ENCODE measurements at regions not wholly inside any gene's neighbourhood (a gene's known extent, or its start where the extent isn't known, plus 50 kb on each side); places are given as distances from the start of the nearest gene placed in this dataset.

DNA sequence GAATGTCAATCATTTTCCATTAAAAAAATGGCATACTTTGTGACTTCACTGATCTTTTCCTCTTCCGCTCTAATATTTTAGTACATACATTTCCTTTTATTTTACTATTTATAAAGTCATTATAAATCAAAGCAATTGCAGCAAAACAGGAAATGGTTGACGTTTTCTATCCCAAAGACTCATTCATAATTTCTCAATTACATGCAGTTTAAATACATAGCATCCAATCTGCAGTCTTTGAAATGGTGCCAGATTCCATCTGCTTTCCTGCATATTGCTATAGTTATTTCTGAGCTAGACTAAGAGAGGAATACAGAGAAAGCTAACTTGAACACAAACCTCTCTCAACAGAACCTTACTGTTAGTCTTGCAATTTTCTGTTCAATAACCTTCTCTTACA is 179.8 kb downstream of the ZPLD1 start:
- Mint-ChIP-seq H3K27me3 (ENCODE audit: low read depth) (no peaks in the 10 kb centered on the region), H3K27ac (no peak overlapping the region), H3K9me3 (no peaks in the 10 kb centered on the region), H3K4me3 (ENCODE audit: low read depth) (no peak overlapping the region), H3K4me1 (ENCODE audit: low read depth) (no peaks in the 10 kb centered on the region), H3K36me3 (ENCODE audit: low read depth) (no peaks in the 10 kb centered on the region)
- DNase-seq (ENCODE audit: low spot score) = no peak
- intact Hi-C loops (cut with micrococcal nuclease) = no loop called here

DNA sequence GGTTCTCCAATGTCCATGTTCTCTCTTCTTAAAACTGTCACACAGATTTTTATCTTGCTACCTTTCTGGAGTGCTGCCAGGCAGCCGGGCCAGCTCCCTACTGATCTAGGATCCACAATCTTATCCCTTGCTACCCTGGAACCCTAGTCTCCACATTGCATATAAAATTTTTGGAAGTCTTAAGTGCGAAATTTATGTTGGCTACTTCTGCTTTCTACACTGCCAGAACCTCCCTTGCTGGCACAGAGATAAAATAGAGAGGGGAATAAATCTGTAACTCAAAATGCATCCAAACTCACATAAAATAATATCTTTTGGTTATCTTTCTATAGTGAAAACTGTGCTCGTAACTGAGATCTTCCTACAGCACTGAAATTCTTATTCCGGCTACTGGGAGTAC is 182.6 kb downstream of the ZPLD1 start:
- Mint-ChIP-seq H3K27me3 (ENCODE audit: low read depth) (no peaks in the 10 kb centered on the region), H3K36me3 (ENCODE audit: low read depth) (no peaks in the 10 kb centered on the region), H3K4me3 (ENCODE audit: low read depth) (no peak overlapping the region), H3K27ac (no peak overlapping the region), H3K4me1 (ENCODE audit: low read depth) (no peaks in the 10 kb centered on the region), H3K9me3 (no peaks in the 10 kb centered on the region)
- intact Hi-C loops (cut with micrococcal nuclease) = no loop called here
- no peak for DNase-seq (ENCODE audit: low spot score)

DNA sequence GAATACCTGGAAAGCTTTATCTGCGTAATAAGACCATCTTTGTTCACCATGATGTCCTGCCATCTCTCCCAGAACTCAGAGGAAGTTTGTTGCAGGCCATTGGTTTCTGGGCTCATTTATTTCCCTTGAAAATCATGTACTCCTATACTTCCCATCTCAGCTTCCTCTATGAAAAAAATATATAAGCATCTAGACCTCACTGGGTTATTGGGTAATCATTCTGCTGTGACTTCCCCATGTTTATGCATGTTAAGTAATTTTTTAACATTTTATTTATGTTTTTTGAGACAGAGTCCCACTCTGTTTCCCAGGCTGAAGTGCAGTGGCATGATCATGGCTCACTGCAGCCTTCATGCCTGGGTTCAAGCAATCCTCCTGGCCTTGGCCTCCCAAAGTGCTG is 184.5 kb downstream of the ZPLD1 start:
- Mint-ChIP-seq H3K4me1 (ENCODE audit: low read depth) (no peaks in the 10 kb centered on the region), H3K27ac (no peak overlapping the region), H3K9me3 (no peaks in the 10 kb centered on the region), H3K4me3 (ENCODE audit: low read depth) (no peak overlapping the region), H3K36me3 (ENCODE audit: low read depth) (no peaks in the 10 kb centered on the region), H3K27me3 (ENCODE audit: low read depth) (no peaks in the 10 kb centered on the region)
- intact Hi-C loops (cut with micrococcal nuclease) = no loop called here
- no peak for DNase-seq (ENCODE audit: low spot score)

DNA sequence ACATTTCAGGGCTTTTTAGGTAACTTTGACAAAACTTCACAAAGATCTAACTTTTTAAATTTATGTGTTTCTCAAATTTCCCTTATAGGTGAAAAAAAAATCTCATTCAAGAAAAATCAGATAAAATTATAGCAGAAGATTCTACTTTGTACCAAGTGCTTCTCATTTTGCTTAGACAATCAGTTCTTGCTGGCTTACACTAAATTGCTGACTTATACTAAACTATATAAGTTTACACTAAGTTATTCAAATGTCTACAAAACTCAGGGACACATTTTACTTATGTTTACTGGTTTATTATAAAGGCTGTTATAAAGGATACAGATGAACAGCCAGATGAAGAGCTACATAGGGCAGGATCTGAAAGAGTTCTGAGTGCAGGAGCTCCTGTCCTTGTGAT is 195.1 kb downstream of the ZPLD1 start:
- Mint-ChIP-seq H3K9me3 (no peaks in the 10 kb centered on the region), H3K27me3 (ENCODE audit: low read depth) (no peaks in the 10 kb centered on the region), H3K27ac (no peak overlapping the region), H3K4me1 (ENCODE audit: low read depth) (no peaks in the 10 kb centered on the region), H3K36me3 (ENCODE audit: low read depth) (no peaks in the 10 kb centered on the region), H3K4me3 (ENCODE audit: low read depth) (no peak overlapping the region)
- no peak for DNase-seq (ENCODE audit: low spot score)
- intact Hi-C loops (cut with micrococcal nuclease) = no loop called here

DNA sequence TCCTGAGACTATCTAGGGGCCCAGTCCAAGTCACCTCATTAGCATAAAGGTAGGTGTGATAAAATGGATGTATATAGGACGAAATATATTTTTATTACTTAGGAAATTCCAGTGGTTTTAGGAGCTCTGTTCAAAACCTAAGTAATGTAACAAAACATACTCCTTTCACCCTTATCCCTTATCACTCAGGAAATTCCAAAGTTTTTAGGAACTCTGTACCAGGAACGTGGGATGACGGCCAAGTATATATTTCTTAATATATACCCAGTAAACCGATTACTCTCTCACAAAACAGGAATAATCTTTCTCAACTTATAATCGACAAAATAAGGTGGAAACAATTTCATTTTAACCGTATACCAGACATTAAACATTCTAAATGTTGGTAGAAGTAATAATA is 195.7 kb downstream of the ZPLD1 start:
- no peaks in the 10 kb centered on the region for H3K4me1 Mint-ChIP-seq (ENCODE audit: low read depth)
- no peak overlapping the region for H3K4me3 Mint-ChIP-seq (ENCODE audit: low read depth)
- no peak overlapping the region for H3K27ac Mint-ChIP-seq
- H3K27me3 Mint-ChIP-seq (ENCODE audit: low read depth) = no peaks in the 10 kb centered on the region
- intact Hi-C loops (cut with micrococcal nuclease) = no loop called here
- no peak for DNase-seq (ENCODE audit: low spot score)
- H3K36me3 Mint-ChIP-seq (ENCODE audit: low read depth) = no peaks in the 10 kb centered on the region
- H3K9me3 Mint-ChIP-seq = no peaks in the 10 kb centered on the region

DNA sequence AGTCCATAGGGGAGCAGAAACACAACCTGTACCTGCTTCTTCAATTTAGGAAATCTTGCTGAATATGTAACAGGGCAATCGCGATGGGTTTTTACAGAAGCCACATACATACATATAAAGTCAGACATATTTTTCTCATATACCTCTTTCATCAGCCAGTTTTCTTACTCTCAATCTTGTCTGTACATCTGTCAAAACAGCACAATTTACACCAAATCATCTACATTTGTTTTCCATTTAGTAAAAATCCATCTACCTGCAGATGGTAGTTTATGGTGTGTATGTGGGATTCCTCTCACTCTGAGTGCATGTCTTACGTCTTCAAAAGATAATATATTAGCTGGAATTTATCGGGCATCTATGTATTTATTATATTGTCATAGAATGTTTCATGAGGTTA is 208.7 kb downstream of the ZPLD1 start:
- Mint-ChIP-seq H3K36me3 (ENCODE audit: low read depth) (no peaks in the 10 kb centered on the region), H3K27ac (no peak overlapping the region), H3K4me3 (ENCODE audit: low read depth) (no peak overlapping the region), H3K9me3 (no peaks in the 10 kb centered on the region), H3K4me1 (ENCODE audit: low read depth) (no peaks in the 10 kb centered on the region), H3K27me3 (ENCODE audit: low read depth) (no peaks in the 10 kb centered on the region)
- intact Hi-C loops (cut with micrococcal nuclease) = no loop called here
- no peak for DNase-seq (ENCODE audit: low spot score)

DNA sequence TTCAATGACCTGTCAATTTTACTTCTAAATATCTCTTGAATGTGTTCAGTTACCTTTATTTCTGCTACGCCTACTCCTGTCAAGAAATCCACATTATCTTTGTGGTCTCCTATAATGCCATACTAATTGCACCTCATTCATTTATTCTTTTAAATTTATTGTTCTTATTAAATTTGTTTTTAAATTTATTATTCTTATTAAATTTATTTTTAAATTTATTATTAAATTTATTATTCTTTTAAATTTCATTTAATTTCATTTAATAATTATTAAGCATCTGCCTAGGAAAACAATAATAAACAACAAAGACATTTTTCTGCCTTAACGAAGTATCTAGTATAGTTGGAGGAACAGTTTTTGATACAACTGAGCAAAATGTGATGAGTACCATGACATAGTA is 211.7 kb downstream of the ZPLD1 start:
- Mint-ChIP-seq H3K4me1 (ENCODE audit: low read depth) (no peaks in the 10 kb centered on the region), H3K36me3 (ENCODE audit: low read depth) (no peaks in the 10 kb centered on the region), H3K4me3 (ENCODE audit: low read depth) (no peak overlapping the region), H3K27me3 (ENCODE audit: low read depth) (no peaks in the 10 kb centered on the region), H3K9me3 (no peaks in the 10 kb centered on the region), H3K27ac (no peak overlapping the region)
- DNase-seq (ENCODE audit: low spot score) = no peak
- intact Hi-C loops (cut with micrococcal nuclease) = no loop called here

DNA sequence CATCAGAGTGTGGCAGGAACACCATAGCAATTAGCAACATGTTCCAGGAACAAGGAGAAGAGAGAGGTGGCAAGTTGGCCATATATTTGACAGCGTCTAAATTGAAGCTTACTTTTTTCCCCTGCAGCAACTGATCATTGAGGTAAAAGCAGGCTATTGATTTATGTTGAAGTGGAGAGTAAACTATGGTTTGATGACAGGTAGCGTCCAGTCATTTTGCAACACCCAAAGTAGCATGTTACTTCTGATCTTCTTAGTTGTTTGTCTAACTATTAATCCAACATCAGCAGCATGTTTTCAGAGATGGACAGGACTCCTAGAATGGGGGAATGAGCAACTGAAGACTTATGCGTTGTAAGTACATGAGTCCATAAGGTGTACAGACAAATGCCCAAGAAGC is 225.8 kb downstream of the ZPLD1 start:
- no peak overlapping the region for H3K27ac Mint-ChIP-seq
- intact Hi-C loops (cut with micrococcal nuclease) = no loop called here
- no peak overlapping the region for H3K4me3 Mint-ChIP-seq (ENCODE audit: low read depth)
- no peaks in the 10 kb centered on the region for H3K36me3 Mint-ChIP-seq (ENCODE audit: low read depth)
- H3K9me3 Mint-ChIP-seq = no peaks in the 10 kb centered on the region
- no peaks in the 10 kb centered on the region for H3K27me3 Mint-ChIP-seq (ENCODE audit: low read depth)
- H3K4me1 Mint-ChIP-seq (ENCODE audit: low read depth) = no peaks in the 10 kb centered on the region
- DNase-seq (ENCODE audit: low spot score) = no peak

DNA sequence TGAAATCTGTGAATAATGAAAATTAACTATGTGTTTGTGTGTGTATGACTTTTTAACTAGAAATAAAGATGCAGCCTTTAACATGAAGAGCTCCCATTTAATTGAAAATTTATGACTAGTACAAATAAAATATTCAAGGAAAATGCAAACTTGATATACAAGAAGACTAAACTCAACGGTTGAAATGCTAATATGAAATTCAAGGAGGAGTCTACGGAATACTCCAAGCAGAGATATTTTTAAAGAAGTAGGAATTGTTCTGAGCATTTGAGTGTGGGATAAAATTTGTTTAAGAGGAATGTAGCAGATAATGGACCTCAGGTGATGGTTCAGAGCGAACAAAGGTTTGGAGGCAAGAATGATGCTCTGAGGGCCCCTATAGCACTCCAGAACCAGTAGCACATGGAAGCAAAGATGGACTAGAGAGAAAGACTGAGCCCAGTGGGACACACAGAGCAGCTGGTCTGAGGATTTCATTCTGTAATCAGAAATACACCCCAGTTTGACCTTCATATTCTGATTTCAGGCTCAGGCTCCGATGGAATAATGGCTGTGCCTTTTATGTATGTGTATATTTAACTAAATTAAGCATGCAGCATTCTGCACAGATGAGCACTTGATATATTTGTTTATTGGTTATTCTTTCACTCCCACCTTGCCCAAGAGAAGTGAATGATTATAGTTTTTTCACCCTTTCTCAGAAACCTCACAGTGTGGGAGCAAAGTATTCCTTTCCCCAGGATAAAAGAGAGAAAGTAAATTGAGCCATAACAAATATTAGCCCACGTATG is 227.1 kb downstream of the ZPLD1 start:
- Mint-ChIP-seq H3K27ac (no peak overlapping the region), H3K4me1 (ENCODE audit: low read depth) (no peaks in the 10 kb centered on the region), H3K4me3 (ENCODE audit: low read depth) (no peak overlapping the region), H3K36me3 (ENCODE audit: low read depth) (no peaks in the 10 kb centered on the region), H3K27me3 (ENCODE audit: low read depth) (no peaks in the 10 kb centered on the region), H3K9me3 (no peaks in the 10 kb centered on the region)
- DNase-seq (ENCODE audit: low spot score) = no peak
- intact Hi-C loops (cut with micrococcal nuclease) = no loop called here

DNA sequence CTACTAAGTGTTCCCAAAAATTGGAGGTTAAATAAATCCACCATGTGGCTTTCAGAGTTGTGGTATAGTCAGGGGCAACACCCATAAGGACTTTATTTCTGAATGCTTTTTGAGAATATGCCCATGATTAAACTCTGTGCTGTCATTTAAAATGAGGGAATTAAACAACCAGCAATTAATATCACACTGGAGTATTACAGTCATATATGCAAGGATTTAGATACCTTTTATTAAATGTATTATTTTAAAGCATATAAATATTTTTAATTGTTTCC is 227.6 kb downstream of the ZPLD1 start:
- H3K36me3 Mint-ChIP-seq (ENCODE audit: low read depth) = no peaks in the 10 kb centered on the region
- no peaks in the 10 kb centered on the region for H3K9me3 Mint-ChIP-seq
- intact Hi-C loops (cut with micrococcal nuclease) = no loop called here
- peaks cover 2% of the 10 kb centered on the region for H3K27me3 Mint-ChIP-seq (ENCODE audit: low read depth)
- no peak overlapping the region for H3K4me3 Mint-ChIP-seq (ENCODE audit: low read depth)
- DNase-seq (ENCODE audit: low spot score) = no peak
- no peaks in the 10 kb centered on the region for H3K4me1 Mint-ChIP-seq (ENCODE audit: low read depth)
- no peak overlapping the region for H3K27ac Mint-ChIP-seq

DNA sequence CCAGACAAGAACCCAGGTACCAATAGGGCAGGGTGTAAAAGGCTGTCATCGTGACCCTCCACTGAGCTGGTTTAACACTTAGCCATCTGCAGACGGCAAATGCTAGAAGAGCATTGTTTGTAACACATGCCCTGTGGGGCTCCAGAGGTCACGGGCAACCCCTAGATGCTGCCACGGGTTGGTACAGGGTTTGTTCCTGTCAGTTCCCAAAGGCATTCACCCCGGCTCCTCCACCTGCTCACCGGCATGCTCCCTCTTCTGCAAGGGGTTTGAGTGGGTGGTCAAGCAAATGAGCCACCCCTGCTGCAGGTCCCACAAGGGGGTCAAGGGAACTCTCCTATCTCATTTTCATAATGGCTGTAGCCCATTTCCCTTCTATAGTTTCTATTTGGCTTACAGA is 229.3 kb downstream of the ZPLD1 start:
- Mint-ChIP-seq H3K36me3 (ENCODE audit: low read depth) (no peaks in the 10 kb centered on the region), H3K27me3 (ENCODE audit: low read depth) (peaks cover 2% of the 10 kb centered on the region), H3K27ac (no peak overlapping the region), H3K9me3 (no peaks in the 10 kb centered on the region), H3K4me3 (ENCODE audit: low read depth) (no peak overlapping the region), H3K4me1 (ENCODE audit: low read depth) (no peaks in the 10 kb centered on the region)
- no peak for DNase-seq (ENCODE audit: low spot score)
- intact Hi-C loops (cut with micrococcal nuclease) = no loop called here

DNA sequence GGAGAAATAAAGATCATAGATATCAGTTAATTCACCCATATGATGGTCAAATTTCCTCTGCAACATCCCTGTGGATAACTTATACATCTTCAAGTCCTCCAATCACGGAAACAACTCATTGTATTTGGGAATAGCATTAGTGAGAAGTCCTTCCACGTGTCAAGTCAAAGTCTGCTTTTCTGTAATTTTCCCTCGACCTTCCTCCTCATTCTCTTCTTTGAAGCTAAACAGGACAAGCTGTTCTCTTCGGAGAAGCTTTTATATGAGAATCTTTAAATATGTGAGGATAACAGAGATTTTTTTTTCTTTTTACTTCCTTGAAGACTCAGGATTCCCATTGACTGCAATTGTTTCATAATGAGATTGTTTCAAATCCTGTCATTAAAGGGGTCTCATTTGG is 230.4 kb downstream of the ZPLD1 start:
- H3K4me1 Mint-ChIP-seq (ENCODE audit: low read depth) = no peaks in the 10 kb centered on the region
- H3K9me3 Mint-ChIP-seq = no peaks in the 10 kb centered on the region
- intact Hi-C loops (cut with micrococcal nuclease) = no loop called here
- H3K36me3 Mint-ChIP-seq (ENCODE audit: low read depth) = no peaks in the 10 kb centered on the region
- H3K4me3 Mint-ChIP-seq (ENCODE audit: low read depth) = no peak overlapping the region
- DNase-seq (ENCODE audit: low spot score) = no peak
- H3K27me3 Mint-ChIP-seq (ENCODE audit: low read depth) = peaks cover 3% of the 10 kb centered on the region
- H3K27ac Mint-ChIP-seq = no peak overlapping the region

DNA sequence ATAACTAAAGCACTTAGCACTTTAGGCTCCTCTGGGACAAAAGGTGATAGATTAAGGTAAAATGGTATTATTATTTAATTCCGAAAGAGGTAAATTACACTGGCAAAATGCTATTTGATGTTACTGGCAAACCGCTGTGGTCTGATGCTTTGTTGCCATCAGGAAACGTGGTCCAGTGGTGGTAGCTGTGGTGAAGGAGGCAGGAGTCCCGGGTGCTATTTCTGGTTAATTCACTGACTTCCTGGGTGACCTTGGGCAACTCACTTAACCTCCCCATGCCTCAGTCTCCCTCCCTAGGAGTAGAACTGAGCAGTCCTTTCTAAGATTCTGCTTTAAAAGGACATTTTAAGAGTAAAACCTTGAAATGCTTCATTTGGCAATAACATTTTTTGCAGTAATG is 233.4 kb downstream of the ZPLD1 start:
- H3K9me3 Mint-ChIP-seq = no peaks in the 10 kb centered on the region
- H3K27ac Mint-ChIP-seq = no peak overlapping the region
- intact Hi-C loops (cut with micrococcal nuclease) = no loop called here
- H3K27me3 Mint-ChIP-seq (ENCODE audit: low read depth) = peaks cover 3% of the 10 kb centered on the region
- H3K4me1 Mint-ChIP-seq (ENCODE audit: low read depth) = no peaks in the 10 kb centered on the region
- no peak overlapping the region for H3K4me3 Mint-ChIP-seq (ENCODE audit: low read depth)
- no peaks in the 10 kb centered on the region for H3K36me3 Mint-ChIP-seq (ENCODE audit: low read depth)
- no peak for DNase-seq (ENCODE audit: low spot score)

DNA sequence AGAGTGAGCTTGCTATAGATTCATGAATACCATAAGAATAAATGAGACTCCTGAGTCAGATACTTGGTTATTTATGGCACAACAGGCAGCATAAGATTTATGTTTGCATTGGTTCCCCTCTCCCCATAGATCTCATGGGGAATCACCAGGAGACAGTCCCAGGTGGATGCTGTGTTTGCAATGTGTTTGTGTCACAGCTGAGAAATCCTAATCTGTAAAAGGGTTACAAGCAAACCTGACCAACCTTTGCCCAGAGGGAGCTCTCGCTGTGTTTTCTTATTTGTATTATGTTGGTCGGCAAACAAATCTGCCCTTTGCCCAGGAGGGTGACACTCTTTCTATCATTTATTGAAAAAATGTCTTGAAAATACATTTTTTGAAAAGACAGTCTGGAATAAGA is 236.2 kb downstream of the ZPLD1 start:
- peaks cover 4% of the 10 kb centered on the region for H3K4me1 Mint-ChIP-seq (ENCODE audit: low read depth)
- no peak for DNase-seq (ENCODE audit: low spot score)
- no peak overlapping the region for H3K4me3 Mint-ChIP-seq (ENCODE audit: low read depth)
- intact Hi-C loops (cut with micrococcal nuclease) = no loop called here
- H3K27me3 Mint-ChIP-seq (ENCODE audit: low read depth) = peaks cover 8% of the 10 kb centered on the region
- no peak overlapping the region for H3K27ac Mint-ChIP-seq
- no peaks in the 10 kb centered on the region for H3K36me3 Mint-ChIP-seq (ENCODE audit: low read depth)
- no peaks in the 10 kb centered on the region for H3K9me3 Mint-ChIP-seq

Measured in activated T-helper 2 cell treated with anti-CD3 and anti-CD28 coated beads, Interferon-gamma antibody, Interleukin-2, Interleukin-4, amounts not matched to agents 10 μg/mL and 5 μg/mL and 100 μg/mL, durations not matched to agents 14 hours and 24 hours and 36 hours (primary cell).